LNCAP (cell line): ENCODE measurements at regions not wholly inside any gene's neighbourhood (a gene's known extent, or its start where the extent isn't known, plus 50 kb on each side); places are given as distances from the start of the nearest gene placed in this dataset.

ENCODE experiments used
- CTCF ChIP-seq: fragments of 450-650 bp; IDR thresholded peaks from 2 replicates; pipeline ENCODE4 v1.5.1; 2017; ENCODE audit warnings: mild to moderate bottlenecking

- no peak for TF ChIP-seq CTCF
These were observed 282.0 kb upstream of the PPFIA2 start for GRCh38 chr12:82040987-82041743.

- no peak for TF ChIP-seq CTCF
These were observed 275.6 kb upstream of the PPFIA2 start for GRCh38 chr12:82034769-82035168.

GRCh38 chr12:82029936-82030335 lies 270.8 kb upstream of the PPFIA2 start:
- TF ChIP-seq CTCF: no peak

GRCh38 chr12:82028772-82029171 lies 269.6 kb upstream of the PPFIA2 start:
- no peak for TF ChIP-seq CTCF

- TF ChIP-seq CTCF: no peak
These were observed 268.5 kb upstream of the PPFIA2 start for GRCh38 chr12:82027612-82028011.

- TF ChIP-seq CTCF: no peak
These were observed 266.3 kb upstream of the PPFIA2 start for GRCh38 chr12:82025462-82025861.

- peak; percentile 45; the same call in 1 of the 2 replicates for TF ChIP-seq CTCF
These were observed 260.4 kb upstream of the PPFIA2 start for GRCh38 chr12:82019533-82019932.
